Karpas-422 (cell line): ENCODE measurements at regions not wholly inside any gene's neighbourhood (a gene's known extent, or its start where the extent isn't known, plus 50 kb on each side); places are given as distances from the start of the nearest gene placed in this dataset.

ENCODE experiments used
- DNase-seq: peaks from one replicate; pipeline ENCODE4 v3.0.0-alpha.2; 2015
- H2AFZ ChIP-seq: fragments of 200-600 bp; sonication (generic); 2 replicates; pipeline ENCODE4 v1.6.1; 2014; ENCODE audit warnings: antibody characterized with exemption, low read length, mixed read lengths
- H3K27ac ChIP-seq: fragments of 200-600 bp; sonication (generic); 2 replicates; pipeline ENCODE4 v1.5.1; 2014; ENCODE audit warnings: mild to moderate bottlenecking, low read length, moderate library complexity
- H3K27me3 ChIP-seq: fragments of 200-600 bp; sonication (generic); 2 replicates; pipeline ENCODE4 v1.6.1; 2014; ENCODE audit warnings: low read length, mixed read lengths
- H3K36me3 ChIP-seq: fragments of 200-600 bp; sonication (generic); 2 replicates; pipeline ENCODE4 v1.6.1; 2014; ENCODE audit warnings: low read length, mixed read lengths; ENCODE audit not compliant: insufficient read depth
- H3K4me1 ChIP-seq: fragments of 200-600 bp; sonication (generic); 2 replicates; pipeline ENCODE4 v1.6.1; 2014; ENCODE audit warnings: mild to moderate bottlenecking, low read length, mixed read lengths
- H3K4me2 ChIP-seq: fragments of 200-600 bp; sonication (generic); 2 replicates; pipeline ENCODE4 v1.6.1; 2014; ENCODE audit warnings: low read length, low read depth, mild to moderate bottlenecking; ENCODE audit not compliant: poor library complexity, severe bottlenecking
- H3K4me3 ChIP-seq: fragments of 200-600 bp; sonication (generic); 2 replicates; pipeline ENCODE4 v1.5.1; 2014; ENCODE audit warnings: mild to moderate bottlenecking, antibody characterized with exemption, low read length, mixed read lengths
- H3K79me2 ChIP-seq: fragments of 200-600 bp; sonication (generic); 2 replicates; pipeline ENCODE4 v1.6.1; 2014; ENCODE audit warnings: mild to moderate bottlenecking, low read length, mixed read lengths
- H3K9ac ChIP-seq: fragments of 200-600 bp; sonication (generic); 2 replicates; pipeline ENCODE4 v1.6.0; 2014; ENCODE audit warnings: low read length
- H3K9me2 ChIP-seq: fragments of 200-600 bp; sonication (generic), shearing (Covaris generic); replicated peaks from 2 replicates; pipeline ENCODE4 v1.6.0; 2014; ENCODE audit warnings: mild to moderate bottlenecking, low read length, moderate library complexity; ENCODE audit not compliant: insufficient read depth
- H3K9me3 ChIP-seq: fragments of 300-700, 200-600 bp; sonication (generic); 2 replicates; pipeline ENCODE4 v1.6.1; 2014; ENCODE audit warnings: low read length, mixed read lengths
- H4K20me1 ChIP-seq: fragments of 200-600 bp; sonication (generic); 2 replicates; pipeline ENCODE4 v1.6.1; 2014; ENCODE audit warnings: mild to moderate bottlenecking, antibody characterized with exemption, low read length, low read depth; ENCODE audit not compliant: insufficient read depth

- Histone ChIP-seq H3K36me3 (no peaks in the 10 kb centered on the region), H3K4me1 (no peaks in the 10 kb centered on the region), H3K79me2 (no peaks in the 10 kb centered on the region)
Measured at GRCh38 chr4:96262057-96262456, 422.2 kb downstream of the PDHA2 start.

DNA sequence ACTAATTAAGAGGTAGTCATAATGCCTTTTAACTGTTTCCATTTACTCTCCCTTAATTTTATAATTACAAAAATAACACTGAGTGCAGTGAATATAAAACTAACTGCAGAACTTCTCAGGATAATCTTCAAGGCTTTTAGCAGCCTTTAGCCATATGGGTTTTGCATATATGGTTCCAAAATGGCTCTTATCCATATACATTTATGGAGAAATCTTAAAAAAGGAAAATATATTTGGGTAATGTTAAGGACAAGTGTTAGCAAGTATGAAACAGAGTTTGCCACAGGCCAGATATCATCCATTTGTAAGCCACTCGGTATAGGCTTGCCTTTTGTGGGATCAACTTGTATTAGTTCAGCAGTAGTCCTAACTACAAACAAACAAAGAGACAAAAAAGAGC is 423.4 kb downstream of the PDHA2 start:
- no peak overlapping the region for H3K9ac ChIP-seq
- H2AFZ ChIP-seq = no peak overlapping the region
- no peak overlapping the region for H3K27ac ChIP-seq
- DNase-seq = no peak
- no peaks in the 10 kb centered on the region for H4K20me1 ChIP-seq
- no peaks in the 10 kb centered on the region for H3K79me2 ChIP-seq
- no peak overlapping the region for H3K4me3 ChIP-seq
- H3K36me3 ChIP-seq = no peaks in the 10 kb centered on the region
- no peaks in the 10 kb centered on the region for H3K27me3 ChIP-seq
- no peaks in the 10 kb centered on the region for H3K4me1 ChIP-seq
- H3K9me2 ChIP-seq = no peaks in the 10 kb centered on the region
- H3K9me3 ChIP-seq = peaks cover 28% of the 10 kb centered on the region
- no peak overlapping the region for H3K4me2 ChIP-seq

More at GRCh38 chr4:96262057-96262456, 422.2 kb downstream of the PDHA2 start:
- H3K9me3 ChIP-seq = peaks cover 22% of the 10 kb centered on the region
- no peak overlapping the region for H2AFZ ChIP-seq
- no peak overlapping the region for H3K4me2 ChIP-seq
- no peaks in the 10 kb centered on the region for H4K20me1 ChIP-seq
- H3K27ac ChIP-seq = no peak overlapping the region
- DNase-seq = no peak
- no peaks in the 10 kb centered on the region for H3K27me3 ChIP-seq
- no peak overlapping the region for H3K4me3 ChIP-seq
- H3K9me2 ChIP-seq = no peaks in the 10 kb centered on the region
- H3K9ac ChIP-seq = no peak overlapping the region

DNA sequence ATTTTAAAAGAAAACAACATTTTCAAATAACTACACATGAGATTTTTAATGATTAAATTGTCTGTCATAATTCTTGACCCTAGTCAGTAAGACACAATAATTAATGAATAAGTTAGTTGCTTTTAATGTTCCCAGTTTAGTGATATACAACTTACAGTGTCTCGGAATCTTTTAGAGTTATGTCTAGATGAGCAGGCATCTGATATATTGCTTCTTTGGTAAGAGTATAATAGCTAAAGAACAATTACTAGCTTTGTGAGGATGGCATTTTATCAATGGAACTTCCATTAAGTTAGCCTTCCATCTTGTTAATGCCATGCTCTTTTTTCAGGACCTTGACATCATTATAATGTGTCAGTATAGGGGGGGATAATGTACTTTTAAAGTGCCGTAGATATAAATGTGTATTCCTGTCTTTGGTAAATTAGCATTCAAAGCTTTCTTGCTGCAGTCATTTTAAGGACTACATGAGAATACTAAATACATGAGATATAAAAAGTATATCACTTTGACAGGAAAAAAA is 425.1 kb downstream of the PDHA2 start:
- H3K36me3 ChIP-seq = no peaks in the 10 kb centered on the region
- H3K79me2 ChIP-seq = no peaks in the 10 kb centered on the region
- no peak overlapping the region for H3K4me3 ChIP-seq
- no peak for DNase-seq
- no peaks in the 10 kb centered on the region for H3K27me3 ChIP-seq
- no peaks in the 10 kb centered on the region for H4K20me1 ChIP-seq
- H3K27ac ChIP-seq = no peak overlapping the region
- H3K9me2 ChIP-seq = no peaks in the 10 kb centered on the region
- no peak overlapping the region for H2AFZ ChIP-seq
- H3K9me3 ChIP-seq = peaks cover 18% of the 10 kb centered on the region
- no peak overlapping the region for H3K9ac ChIP-seq
- no peaks in the 10 kb centered on the region for H3K4me1 ChIP-seq
- H3K4me2 ChIP-seq = no peak overlapping the region

DNA sequence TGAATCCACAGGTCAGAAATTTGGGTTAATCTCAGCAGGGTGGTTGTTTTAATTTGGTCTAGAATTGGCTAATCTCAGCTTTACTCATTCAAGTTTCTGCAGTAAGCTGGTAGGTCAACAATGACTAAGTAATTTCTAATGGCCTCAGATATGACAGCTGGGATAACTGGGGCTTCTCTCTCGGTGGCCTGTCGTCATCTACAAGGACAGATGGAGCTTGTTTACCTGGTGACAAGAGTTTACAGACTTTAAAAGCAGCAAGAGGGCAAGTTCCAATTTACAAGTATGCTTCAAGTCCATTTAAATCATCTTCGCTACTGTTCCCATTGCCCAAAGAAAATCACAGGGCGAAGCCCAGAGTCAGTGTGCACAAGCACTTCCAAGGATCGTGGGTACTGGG is 453.9 kb downstream of the PDHA2 start:
- H3K4me3 ChIP-seq = no peak overlapping the region
- H3K36me3 ChIP-seq = no peaks in the 10 kb centered on the region
- H3K27me3 ChIP-seq = no peaks in the 10 kb centered on the region
- no peak for DNase-seq
- H2AFZ ChIP-seq = no peak overlapping the region
- H3K4me1 ChIP-seq = no peaks in the 10 kb centered on the region
- no peak overlapping the region for H3K4me2 ChIP-seq
- peaks cover 3% of the 10 kb centered on the region for H3K9me3 ChIP-seq
- H3K9me2 ChIP-seq = no peaks in the 10 kb centered on the region
- no peaks in the 10 kb centered on the region for H4K20me1 ChIP-seq
- H3K79me2 ChIP-seq = no peaks in the 10 kb centered on the region
- no peak overlapping the region for H3K9ac ChIP-seq
- no peak overlapping the region for H3K27ac ChIP-seq

GRCh38 chr4:96295143-96295741 is 455.3 kb downstream of the PDHA2 start:
- H3K9me2 ChIP-seq = 0 out of 2 replicates have a peak, but pooled peaks cover 2% of the 10 kb centered on the region
- H3K4me2 ChIP-seq = no peak overlapping the region
- peaks cover 5% of the 10 kb centered on the region for H3K9me3 ChIP-seq
- no peak overlapping the region for H3K4me3 ChIP-seq
- H3K9ac ChIP-seq = no peak overlapping the region
- DNase-seq = no peak
- H3K4me1 ChIP-seq = no peaks in the 10 kb centered on the region
- H2AFZ ChIP-seq = no peak overlapping the region
- no peaks in the 10 kb centered on the region for H3K36me3 ChIP-seq
- no peaks in the 10 kb centered on the region for H3K27me3 ChIP-seq
- H4K20me1 ChIP-seq = no peaks in the 10 kb centered on the region
- H3K27ac ChIP-seq = no peak overlapping the region
- no peaks in the 10 kb centered on the region for H3K79me2 ChIP-seq

- H3K9ac ChIP-seq = no peak overlapping the region
- no peak overlapping the region for H3K4me3 ChIP-seq
- no peaks in the 10 kb centered on the region for H3K27me3 ChIP-seq
- no peak overlapping the region for H3K4me2 ChIP-seq
- no peaks in the 10 kb centered on the region for H3K4me1 ChIP-seq
- 0 out of 2 replicates have a peak, but pooled peaks cover 2% of the 10 kb centered on the region for H3K9me2 ChIP-seq
- no peak overlapping the region for H2AFZ ChIP-seq
- DNase-seq = no peak
- no peaks in the 10 kb centered on the region for H3K79me2 ChIP-seq
- no peak overlapping the region for H3K27ac ChIP-seq
- H3K36me3 ChIP-seq = no peaks in the 10 kb centered on the region
- peaks cover 14% of the 10 kb centered on the region; the same call in 1 of the 2 replicates for H3K9me3 ChIP-seq
- H4K20me1 ChIP-seq = no peaks in the 10 kb centered on the region
Measured at GRCh38 chr4:96301715-96302114, 461.8 kb downstream of the PDHA2 start.

DNA sequence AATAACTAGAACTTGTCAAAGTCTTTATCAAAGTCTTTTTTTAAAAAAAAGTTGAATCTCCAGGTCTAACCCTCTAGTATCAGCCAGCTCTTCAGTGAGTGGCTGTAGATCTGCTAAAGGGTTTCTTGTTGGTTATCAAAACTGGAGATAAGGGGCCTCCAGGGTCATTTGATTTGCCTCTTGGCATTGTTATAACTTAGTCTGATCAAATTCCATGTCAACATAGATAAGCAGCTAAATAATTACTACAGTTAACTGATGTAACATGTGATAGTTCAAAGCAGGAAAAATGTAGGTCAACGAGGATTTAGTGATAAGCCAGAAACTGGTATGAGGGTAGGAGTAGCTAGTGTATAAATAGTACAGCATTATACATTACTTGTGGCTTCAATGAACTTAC is 465.1 kb downstream of the PDHA2 start:
- Histone ChIP-seq H3K36me3 (no peaks in the 10 kb centered on the region), H3K4me1 (no peaks in the 10 kb centered on the region), H3K9me3 (peaks cover 9% of the 10 kb centered on the region), H3K79me2 (no peaks in the 10 kb centered on the region), H3K9me2 (no peaks in the 10 kb centered on the region), H4K20me1 (no peaks in the 10 kb centered on the region), H3K4me3 (no peak overlapping the region), H3K27ac (no peak overlapping the region), H2AFZ (no peak overlapping the region), H3K27me3 (no peaks in the 10 kb centered on the region), H3K9ac (no peak overlapping the region), H3K4me2 (no peak overlapping the region)
- DNase-seq = no peak

DNA sequence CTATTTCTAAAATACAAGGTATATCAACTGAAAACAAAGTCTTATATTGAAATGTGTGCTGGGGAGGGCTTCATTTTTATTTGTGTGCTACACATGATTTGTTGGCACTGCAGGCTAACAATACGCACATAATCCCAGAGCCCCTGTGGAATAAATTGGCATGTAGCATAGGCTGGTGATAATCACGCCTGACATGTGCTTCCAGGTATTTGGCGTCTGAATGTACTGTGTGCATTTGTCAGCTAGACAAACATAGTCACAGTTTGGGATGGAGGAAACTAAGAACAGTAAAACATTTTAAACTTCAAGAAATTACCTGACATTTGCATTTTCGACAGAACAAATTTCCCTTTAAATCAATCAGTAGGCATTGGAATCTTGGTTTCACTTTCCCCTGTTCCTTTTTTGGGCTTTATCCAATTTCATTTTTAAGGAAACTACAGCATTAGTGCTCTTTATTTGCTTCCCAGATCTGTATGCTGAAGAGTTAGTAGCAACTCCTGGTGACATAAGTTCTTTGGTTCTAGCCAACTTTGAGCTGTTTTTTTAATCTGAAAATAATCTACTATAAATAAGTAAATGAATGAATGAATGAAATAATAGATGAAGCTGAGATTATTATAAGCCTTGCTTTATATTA is 472.3 kb downstream of the PDHA2 start:
- Histone ChIP-seq H3K9ac (no peak overlapping the region), H3K79me2 (no peaks in the 10 kb centered on the region), H3K4me2 (no peak overlapping the region), H3K4me1 (no peaks in the 10 kb centered on the region), H3K4me3 (no peak overlapping the region), H3K27ac (no peak overlapping the region), H2AFZ (no peak overlapping the region), H3K27me3 (no peaks in the 10 kb centered on the region), H3K36me3 (no peaks in the 10 kb centered on the region), H4K20me1 (no peaks in the 10 kb centered on the region), H3K9me3 (peaks cover 2% of the 10 kb centered on the region), H3K9me2 (no peaks in the 10 kb centered on the region)
- no peak for DNase-seq
